LNCAP (cell line): ENCODE measurements at regions not wholly inside any gene's neighbourhood (a gene's known extent, or its start where the extent isn't known, plus 50 kb on each side); places are given as distances from the start of the nearest gene placed in this dataset.

Experiments
- CTCF ChIP-seq: fragments of 450-650 bp; IDR thresholded peaks from 2 replicates; pipeline ENCODE4 v1.5.1; 2017; ENCODE audit warnings: mild to moderate bottlenecking

- TF ChIP-seq CTCF, result no peak
These were observed 295.6 kb upstream of the DLGAP1 start for GRCh38 chr18:4750393-4751346.

- TF ChIP-seq CTCF, result no peak
These were observed 293.9 kb upstream of the DLGAP1 start for GRCh38 chr18:4748975-4749374.

GRCh38 chr18:4734903-4735302 lies 279.8 kb upstream of the DLGAP1 start:
- no peak for TF ChIP-seq CTCF

- TF ChIP-seq CTCF, result no peak
These were observed 278.9 kb upstream of the DLGAP1 start for GRCh38 chr18:4734021-4734420.

GRCh38 chr18:4721545-4721944 lies 266.4 kb upstream of the DLGAP1 start:
- no peak for TF ChIP-seq CTCF

- TF ChIP-seq CTCF, result no peak
These were observed 265.4 kb upstream of the DLGAP1 start for GRCh38 chr18:4720518-4720917.

GRCh38 chr18:4705894-4706293 lies 250.8 kb upstream of the DLGAP1 start:
- no peak for TF ChIP-seq CTCF
